Ammon's horn (tissue), 1 donor: ENCODE measurements at regions not wholly inside any gene's neighbourhood (a gene's known extent, or its start where the extent isn't known, plus 50 kb on each side); places are given as distances from the start of the nearest gene placed in this dataset.
A peak's percentile ranks its signal among the peaks of the same experiment; 100 is the strongest.

ENCODE experiments used
- DNase-seq: peaks from one replicate; pipeline ENCODE4 v3.0.0-alpha.2; 2016; ENCODE audit warnings: low spot score

- no peak for DNase-seq
These were observed 510.9 kb downstream of the TXNL1 start for GRCh38 chr18:56127322-56128099.

DNA sequence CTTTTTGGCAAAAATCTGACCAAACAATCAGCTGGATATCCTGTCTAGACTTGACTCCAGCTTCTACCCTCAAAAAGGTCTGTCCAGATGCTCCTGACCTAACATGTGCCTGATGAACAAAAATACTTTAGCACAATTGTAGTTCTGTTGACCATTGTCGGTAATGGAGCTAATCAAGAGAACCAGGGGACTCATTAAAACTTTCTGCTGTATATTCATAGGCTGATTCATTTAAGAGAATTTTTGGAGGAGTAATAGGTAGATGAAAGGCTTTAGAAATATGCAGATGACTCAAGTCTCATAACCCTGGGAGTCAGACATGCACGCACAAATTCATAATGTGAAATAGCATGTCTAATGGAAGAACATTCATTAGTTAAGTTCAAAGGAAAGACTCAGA lies 514.2 kb downstream of the TXNL1 start:
- no peak for DNase-seq

GRCh38 chr18:56121669-56122068 lies 516.7 kb downstream of the TXNL1 start:
- no peak for DNase-seq

GRCh38 chr18:56120782-56121181 lies 517.6 kb downstream of the TXNL1 start:
- DNase-seq: no peak

GRCh38 chr18:56119681-56120080 lies 518.7 kb downstream of the TXNL1 start:
- no peak for DNase-seq

DNA sequence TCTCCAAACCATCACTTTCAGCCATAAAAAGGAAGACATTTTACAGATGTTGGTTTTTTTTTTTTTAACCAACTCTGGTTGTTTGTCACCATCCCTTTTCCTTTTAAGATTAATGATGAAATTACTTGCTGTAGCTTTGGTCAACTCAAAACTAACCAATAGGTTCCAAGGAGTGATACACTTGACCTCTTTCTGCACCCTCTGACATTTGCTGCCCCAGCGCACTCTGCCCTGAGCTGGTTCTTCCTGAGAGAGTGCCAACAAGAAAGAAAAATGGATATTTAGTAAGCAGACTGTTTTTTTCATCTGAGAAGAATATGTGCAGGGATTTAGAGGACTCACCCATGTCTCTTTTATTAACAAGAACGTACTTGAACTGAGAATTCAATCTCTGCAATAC lies 520.0 kb downstream of the TXNL1 start:
- DNase-seq: no peak

DNA sequence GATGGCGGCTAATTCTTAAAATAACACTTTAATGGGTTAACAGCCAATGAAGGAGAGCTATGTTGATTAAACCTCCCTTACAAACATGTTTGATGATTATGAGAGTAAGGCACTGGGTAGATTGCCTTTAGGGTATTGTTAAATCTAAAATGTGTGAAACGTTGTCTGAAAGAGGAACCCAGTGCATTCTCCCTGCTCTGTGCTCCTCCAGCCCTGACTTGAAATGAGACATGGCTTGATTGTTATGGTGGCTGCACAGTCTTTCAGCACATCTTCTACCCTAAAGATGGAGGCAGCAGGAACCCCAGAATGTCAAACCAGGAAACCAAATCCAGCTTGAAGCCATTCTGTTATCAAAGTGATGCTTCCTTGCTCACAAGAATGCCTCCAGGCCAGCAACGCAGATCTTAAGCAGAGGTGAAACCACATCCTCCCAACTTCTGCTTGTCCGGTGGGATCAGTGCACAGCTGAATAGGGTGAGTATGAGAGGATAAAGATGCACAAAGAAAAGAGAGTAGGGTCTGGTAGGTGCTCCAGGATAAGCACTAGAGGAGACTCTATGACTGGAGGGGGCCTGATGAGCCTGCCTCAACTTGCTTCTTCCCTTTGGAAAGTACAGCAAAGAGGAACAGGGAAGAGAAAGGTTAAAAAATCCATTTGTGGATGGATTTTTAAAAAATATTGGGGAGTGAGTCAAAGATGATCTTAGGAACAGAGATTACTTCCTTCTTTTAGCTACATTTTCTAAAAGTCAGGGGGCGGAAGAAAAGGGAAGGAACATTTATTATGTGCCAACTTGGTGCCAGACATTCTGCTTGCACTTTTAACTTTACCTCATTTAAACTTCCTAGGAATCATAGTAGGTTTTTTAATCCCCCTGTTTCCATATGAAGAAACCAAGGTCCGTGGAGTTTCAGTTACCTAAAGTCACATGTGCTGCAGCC lies 523.0 kb downstream of the TXNL1 start:
- no peak for DNase-seq

GRCh38 chr18:56112984-56113383 lies 525.0 kb upstream of the TCF4 start:
- DNase-seq: no peak

GRCh38 chr18:56112013-56112749 lies 524.2 kb upstream of the TCF4 start:
- DNase-seq: no peak

DNA sequence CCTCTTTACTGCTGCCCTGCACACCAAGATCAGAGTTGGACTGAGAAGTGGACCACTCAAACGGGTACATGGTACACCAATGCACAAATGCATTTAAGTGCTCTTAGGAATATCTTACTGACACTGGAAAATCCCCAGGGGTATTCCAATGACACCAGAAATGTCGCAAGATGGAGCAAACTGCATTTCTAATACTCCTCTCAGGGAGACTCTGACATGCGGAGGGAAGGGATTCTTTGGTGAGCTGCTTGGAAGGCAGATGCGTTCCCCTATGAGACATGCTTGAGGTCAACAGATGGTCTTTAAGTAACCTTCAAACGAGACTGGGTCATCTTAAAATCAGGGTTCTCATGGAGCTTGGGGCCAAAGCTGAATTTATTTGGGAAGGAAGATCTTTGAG lies 521.8 kb upstream of the TCF4 start:
- DNase-seq: no peak

DNA sequence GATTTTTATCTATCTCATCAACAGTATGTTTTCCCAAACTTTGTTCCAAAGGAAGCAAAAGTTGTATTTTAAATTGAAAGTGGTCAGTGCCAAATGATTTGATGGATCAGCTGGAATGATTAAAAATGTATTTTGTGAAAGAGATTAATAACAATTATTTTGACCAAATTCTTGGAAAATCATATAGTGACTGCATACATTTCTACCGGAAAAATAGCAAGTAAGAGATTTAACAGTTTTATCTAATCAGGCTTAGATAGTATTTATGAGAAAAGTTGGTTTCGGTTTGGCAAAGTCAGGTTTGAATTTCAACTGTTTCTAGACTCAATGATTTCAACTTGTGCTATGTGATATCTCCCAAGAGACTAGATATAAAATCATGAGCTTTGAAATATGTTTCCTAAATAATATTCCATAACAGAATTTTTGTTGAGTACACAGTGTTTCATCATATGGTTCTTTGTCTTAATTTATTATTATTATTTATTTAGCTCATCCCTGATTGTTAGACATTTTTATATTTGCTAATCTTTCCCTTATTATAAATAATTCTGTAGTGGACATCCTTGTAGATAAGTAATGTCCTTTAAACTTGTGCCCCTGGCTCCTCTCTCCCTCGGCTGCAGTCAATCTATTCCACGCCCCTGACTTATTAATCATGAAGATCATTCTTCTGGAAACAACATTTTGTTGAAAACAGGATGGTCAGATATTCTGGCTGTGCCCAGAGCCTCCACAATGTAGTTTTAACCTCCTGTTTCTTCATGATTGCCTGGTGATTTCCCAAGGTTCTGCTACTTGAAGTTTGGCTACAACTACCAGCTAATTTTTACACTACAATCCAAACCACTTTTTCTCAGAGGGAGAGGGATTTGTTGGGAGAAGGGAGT lies 520.7 kb upstream of the TCF4 start:
- DNase-seq: no peak

DNA sequence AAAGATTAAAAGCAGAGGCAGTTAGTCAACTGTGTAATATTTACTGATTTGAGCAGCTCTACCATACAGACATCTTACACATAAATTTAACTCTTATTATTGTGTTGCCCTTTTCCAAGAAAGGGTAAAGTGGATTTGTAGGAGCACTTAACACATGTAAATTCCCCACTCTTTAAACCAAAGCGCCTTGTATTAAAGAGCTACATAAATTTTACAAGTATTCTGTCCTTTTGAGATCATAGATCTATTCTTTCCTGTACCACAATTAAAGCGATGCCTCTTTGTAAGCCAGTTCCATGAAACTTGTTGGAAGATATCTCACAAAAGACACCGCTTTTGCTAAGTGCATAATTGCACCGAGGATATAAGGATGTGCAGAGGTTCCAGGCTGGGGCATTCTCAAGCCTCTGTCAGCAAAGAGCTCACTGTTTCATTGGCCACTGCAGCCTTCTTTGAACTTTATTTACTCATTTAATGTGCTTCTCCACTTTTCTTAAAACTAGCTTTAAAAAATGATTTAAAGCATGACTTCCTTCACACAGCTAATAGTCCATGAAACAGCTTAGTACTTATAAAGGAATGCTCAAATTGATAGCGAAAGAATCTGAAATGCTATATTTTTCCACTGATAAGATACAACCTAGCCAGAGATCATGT lies 520.0 kb upstream of the TCF4 start:
- no peak for DNase-seq

DNA sequence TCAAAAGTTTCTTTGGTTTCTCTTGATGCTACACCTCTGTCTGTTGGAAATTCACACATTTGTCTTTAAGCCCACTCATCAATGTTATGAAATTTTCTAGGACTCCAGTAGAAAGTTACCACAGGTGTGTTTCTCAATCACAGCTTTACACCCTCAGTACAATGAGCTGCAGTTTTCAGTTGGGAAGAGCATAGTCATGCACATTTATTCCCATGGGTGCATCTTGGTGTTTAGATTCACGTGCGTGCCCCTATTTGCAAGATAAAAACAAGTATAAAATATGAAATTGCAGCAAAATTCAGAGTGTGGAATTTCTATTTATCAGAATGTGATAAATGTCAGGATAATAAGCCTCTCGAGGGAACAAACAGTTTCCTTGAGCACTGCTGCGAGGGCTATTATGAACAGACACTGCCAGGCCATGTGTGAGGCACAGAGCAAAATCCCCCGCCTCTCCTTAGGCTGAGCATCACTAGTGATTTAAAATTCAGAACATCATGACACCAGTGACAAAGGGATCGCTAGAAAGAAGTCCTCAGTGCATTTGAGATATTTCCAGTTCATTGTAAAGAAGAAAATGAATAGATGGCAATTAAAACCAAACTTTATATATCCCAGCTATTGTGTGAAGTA lies 512.2 kb upstream of the TCF4 start:
- DNase-seq: no peak

DNA sequence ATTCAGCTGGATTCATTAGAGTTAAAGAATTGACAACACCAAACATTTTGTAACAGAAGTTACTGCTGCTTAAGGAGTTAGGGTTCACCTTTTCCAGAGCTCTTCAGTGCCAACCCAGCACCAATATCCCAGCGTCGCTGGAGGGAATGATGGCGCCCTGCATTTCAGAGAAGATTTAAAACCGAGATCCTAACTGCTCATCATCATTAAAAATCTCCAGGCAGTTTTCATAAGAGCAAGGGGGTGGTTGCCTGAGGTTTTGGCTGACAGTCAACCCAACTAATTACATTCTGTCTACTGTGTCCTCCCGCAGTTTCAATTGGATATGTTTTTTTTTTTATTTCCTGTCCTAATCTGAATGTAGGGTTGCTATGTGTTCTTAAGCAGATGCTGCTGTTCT lies 509.6 kb upstream of the TCF4 start:
- DNase-seq: peak; percentile 49

- no peak for DNase-seq
These were observed 508.9 kb upstream of the TCF4 start for GRCh38 chr18:56096861-56097260.

DNA sequence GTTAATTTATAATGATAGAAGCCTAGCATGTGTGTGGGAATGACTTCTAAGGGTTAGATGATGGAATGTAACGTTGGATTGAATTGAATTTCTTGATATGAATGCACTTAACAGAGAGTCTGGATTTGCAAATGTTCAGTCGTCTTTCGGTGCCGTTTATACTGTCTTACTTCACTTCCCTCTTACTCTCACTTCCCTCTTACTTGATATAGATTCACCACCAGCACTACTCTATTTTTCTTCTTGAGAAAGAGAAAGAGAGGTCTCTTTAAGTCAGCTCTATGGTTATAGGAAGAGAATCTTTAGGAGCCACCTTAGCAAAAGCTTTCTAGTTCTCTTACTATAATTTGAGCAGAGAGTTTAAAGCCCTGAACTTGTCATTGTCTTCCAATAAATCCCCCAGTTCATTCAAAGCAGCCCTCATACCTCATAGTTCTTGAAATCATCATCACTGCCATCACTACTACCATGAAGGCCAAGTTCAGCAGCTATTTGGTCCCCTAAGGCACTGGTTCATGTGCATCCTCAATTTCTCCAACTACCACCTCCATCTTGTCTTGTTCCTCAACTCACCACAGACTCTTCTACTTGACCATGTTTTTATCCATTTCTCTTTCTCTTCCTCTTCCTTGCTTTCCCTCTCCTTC lies 501.7 kb upstream of the TCF4 start:
- DNase-seq: no peak

DNA sequence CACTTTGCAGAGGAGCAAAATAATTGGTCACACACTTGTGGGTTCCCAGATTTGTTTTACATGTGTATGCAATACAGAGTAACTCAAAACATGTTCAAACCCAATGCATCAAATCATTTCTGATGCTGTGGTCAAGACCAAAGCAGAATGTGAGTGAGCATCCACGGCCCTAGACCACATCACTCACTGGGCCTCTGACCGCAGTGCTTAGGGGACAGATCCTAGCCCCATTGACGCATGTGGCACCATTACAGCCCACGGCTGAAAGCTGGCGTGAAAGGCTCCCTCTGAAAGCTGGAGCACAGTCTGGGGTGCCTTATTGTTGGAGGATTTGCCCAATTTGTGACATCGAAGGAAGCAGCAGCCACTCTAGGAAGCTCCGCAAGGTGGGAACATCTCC lies 498.8 kb upstream of the TCF4 start:
- no peak for DNase-seq

GRCh38 chr18:56086176-56086575 lies 498.2 kb upstream of the TCF4 start:
- no peak for DNase-seq

GRCh38 chr18:56085551-56085950 lies 497.6 kb upstream of the TCF4 start:
- DNase-seq: no peak
